WTC11 (cell line): ENCODE measurements at regions not wholly inside any gene's neighbourhood (a gene's known extent, or its start where the extent isn't known, plus 50 kb on each side); places are given as distances from the start of the nearest gene placed in this dataset.

Experiments
- ATAC-seq: fragments of 200-7000 bp; cut with Tn5 transposase; 2 replicates; pipeline ENCODE4 v1.10.0; 2021; ENCODE audit warnings: mild to moderate bottlenecking, moderate library complexity
- CTCF ChIA-PET: fragments of 300-600 bp; sonication (Branson Sonifier 250); formaldehyde crosslinking; loops from one replicate; lab custom pipeline; 2021; ENCODE audit warnings: antibody characterized with exemption; lab: Charles Lee
- POLR2A ChIA-PET: fragments of 350-600 bp; sonication (Branson Sonifier 250); formaldehyde crosslinking; loops from one replicate; lab custom pipeline; 2021; ENCODE audit warnings: antibody characterized with exemption; lab: Charles Lee
- DNase-seq: peaks from one replicate; pipeline ENCODE4 v3.0.0; 2021; ENCODE audit warnings: low spot score
- H3K27ac Mint-ChIP-seq: 2 replicates; pipeline ENCODE4 v1.8.0; 2021; ENCODE audit warnings: mixed read lengths
- H3K27me3 Mint-ChIP-seq: 2 replicates; pipeline ENCODE4 v1.8.0; 2021; ENCODE audit warnings: low read depth, mild to moderate bottlenecking, moderate library complexity, mixed read lengths
- H3K36me3 Mint-ChIP-seq: 2 replicates; pipeline ENCODE4 v1.8.0; 2021; ENCODE audit warnings: mixed read lengths
- H3K4me1 Mint-ChIP-seq: 2 replicates; pipeline ENCODE4 v1.8.0; 2022; ENCODE audit warnings: mixed read lengths
- H3K4me3 Mint-ChIP-seq: 2 replicates; pipeline ENCODE4 v1.8.0; 2021; ENCODE audit warnings: mild to moderate bottlenecking, moderate library complexity, mixed read lengths
- H3K9me3 Mint-ChIP-seq: 2 replicates; pipeline ENCODE4 v1.8.0; 2021; ENCODE audit warnings: mixed read lengths
- CREB1 ChIP-seq: sonication (generic); formaldehyde crosslinking; IDR thresholded peaks from 2 replicates; pipeline ENCODE4 v1.8.0; 2023; ENCODE audit warnings: mild to moderate bottlenecking, missing genetic modification reagents
- ESRRA ChIP-seq: sonication (generic); formaldehyde crosslinking; IDR thresholded peaks from 2 replicates; pipeline ENCODE4 v1.8.1; 2022; ENCODE audit warnings: mild to moderate bottlenecking, missing genetic modification reagents, borderline replicate concordance
- JAZF1 ChIP-seq: fragments of 250-450 bp; sonication (Bioruptor Pico); IDR thresholded peaks from 2 replicates; pipeline ENCODE4 v1.9.0; 2021; ENCODE audit warnings: moderate library complexity, mild to moderate bottlenecking, inconsistent platforms
- KAT7 ChIP-seq: sonication (generic); formaldehyde crosslinking; IDR thresholded peaks from 2 replicates; pipeline ENCODE4 v1.8.1; 2023; ENCODE audit warnings: missing genetic modification reagents, mild to moderate bottlenecking, borderline replicate concordance
- PRRX2 ChIP-seq: fragments of 250-450 bp; sonication (Bioruptor Pico); IDR thresholded peaks from 2 replicates; pipeline ENCODE4 v1.8.0; 2021; ENCODE audit warnings: mild to moderate bottlenecking
- TCF7 ChIP-seq: sonication (generic); formaldehyde crosslinking; IDR thresholded peaks from 2 replicates; pipeline ENCODE4 v1.8.0; 2022; ENCODE audit warnings: mild to moderate bottlenecking, low read depth, missing genetic modification reagents, moderate library complexity
- ZNF121 ChIP-seq: sonication (generic); formaldehyde crosslinking; IDR thresholded peaks from 2 replicates; pipeline ENCODE4 v1.8.0; 2023; ENCODE audit warnings: missing genetic modification reagents
- ZNF232 ChIP-seq: sonication (generic); formaldehyde crosslinking; IDR thresholded peaks from 2 replicates; pipeline ENCODE4 v1.8.0; 2022; ENCODE audit warnings: mild to moderate bottlenecking, missing genetic modification reagents
- TF ChIP-seq, protein P1 (sequence below): sonication (generic); formaldehyde crosslinking; IDR thresholded peaks from 2 replicates; pipeline ENCODE4 v1.8.0; 2022; ENCODE audit warnings: mild to moderate bottlenecking, missing genetic modification reagents
- TF ChIP-seq, protein P2 (sequence below): sonication (generic); formaldehyde crosslinking; IDR thresholded peaks from 2 replicates; pipeline ENCODE4 v1.8.1; 2023; ENCODE audit warnings: mild to moderate bottlenecking, missing genetic modification reagents, moderate library complexity
- TF ChIP-seq, protein P3 (sequence below): sonication (generic); formaldehyde crosslinking; IDR thresholded peaks from 2 replicates; pipeline ENCODE4 v1.8.1; 2023; ENCODE audit warnings: mild to moderate bottlenecking, missing genetic modification reagents, moderate library complexity
- TF ChIP-seq, protein P4 (sequence below): fragments of 250-450 bp; sonication (Bioruptor Pico); conservative IDR thresholded peaks from 2 replicates; pipeline ENCODE4 v1.9.0; 2021; ENCODE audit warnings: mild to moderate bottlenecking
- TF ChIP-seq, protein P5 (sequence below): fragments of 250-450 bp; sonication (Bioruptor Pico); IDR thresholded peaks from 2 replicates; pipeline ENCODE4 v1.9.0; 2021; ENCODE audit warnings: mild to moderate bottlenecking
- TF ChIP-seq, protein P6 (sequence below): sonication (generic); formaldehyde crosslinking; IDR thresholded peaks from 2 replicates; pipeline ENCODE4 v1.8.1; 2022; ENCODE audit warnings: mild to moderate bottlenecking, missing genetic modification reagents, moderate library complexity, borderline replicate concordance
- TF ChIP-seq, protein P7 (sequence below): sonication (generic); formaldehyde crosslinking; IDR thresholded peaks from 2 replicates; pipeline ENCODE4 v1.8.1; 2023; ENCODE audit warnings: mild to moderate bottlenecking, moderate library complexity, missing genetic modification reagents
- TF ChIP-seq, protein P8 (sequence below): fragments of 200-600 bp; IDR thresholded peaks from 2 replicates; pipeline ENCODE4 v1.8.0; 2022; ENCODE audit warnings: antibody characterized with exemption

DNA sequence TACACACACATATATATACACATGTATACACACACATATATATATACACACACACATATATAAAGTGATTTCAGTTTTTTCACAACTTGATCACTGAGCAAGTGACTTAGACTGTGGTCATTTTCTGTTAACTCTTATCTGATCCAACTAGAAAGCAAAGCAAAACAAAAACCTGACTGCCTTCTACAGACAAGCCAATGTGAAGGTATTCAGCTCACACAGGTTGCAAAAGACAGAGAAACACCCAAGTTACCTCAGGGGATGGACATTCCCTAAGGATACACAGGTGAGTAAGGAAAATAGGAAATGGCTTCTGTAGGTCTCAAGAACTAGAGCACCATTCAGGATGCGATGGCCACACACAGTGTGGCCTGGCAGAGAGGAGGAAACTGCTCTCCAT is 58.4 kb upstream of the IER3 start:
- ChIA-PET POLR2A (no interaction called here), CTCF (interaction anchor here (0.5 kb wide), 1 partner anchor 390 kb away, joined by 3 read pairs; no protein-coding TSS in a partner anchor)
- Mint-ChIP-seq H3K27me3 (no peaks in the 10 kb centered on the region), H3K4me1 (no peaks in the 10 kb centered on the region), H3K36me3 (no peaks in the 10 kb centered on the region), H3K9me3 (peaks cover 16% of the 10 kb centered on the region), H3K4me3 (no peak overlapping the region), H3K27ac (peak overlapping the region; percentile 51; the same call in 1 of the 2 replicates)
- ATAC-seq (no peak), DNase-seq (no peak)
- TF ChIP-seq TCF7 (CRISPR knock-in tag) (no peak), ZNF232 (no peak), CREB1 (CRISPR knock-in tag) (no peak), ESRRA (CRISPR knock-in tag) (no peak), KAT7 (CRISPR knock-in tag) (no peak), JAZF1 (CRISPR knock-in tag) (no peak), PRRX2 (no peak), ZNF121 (CRISPR knock-in tag) (no peak)
- TF ChIP-seq, protein P1, sequence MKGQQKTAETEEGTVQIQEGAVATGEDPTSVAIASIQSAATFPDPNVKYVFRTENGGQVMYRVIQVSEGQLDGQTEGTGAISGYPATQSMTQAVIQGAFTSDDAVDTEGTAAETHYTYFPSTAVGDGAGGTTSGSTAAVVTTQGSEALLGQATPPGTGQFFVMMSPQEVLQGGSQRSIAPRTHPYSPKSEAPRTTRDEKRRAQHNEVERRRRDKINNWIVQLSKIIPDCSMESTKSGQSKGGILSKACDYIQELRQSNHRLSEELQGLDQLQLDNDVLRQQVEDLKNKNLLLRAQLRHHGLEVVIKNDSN (CRISPR knock-in tag), result no peak
- TF ChIP-seq, protein P2, sequence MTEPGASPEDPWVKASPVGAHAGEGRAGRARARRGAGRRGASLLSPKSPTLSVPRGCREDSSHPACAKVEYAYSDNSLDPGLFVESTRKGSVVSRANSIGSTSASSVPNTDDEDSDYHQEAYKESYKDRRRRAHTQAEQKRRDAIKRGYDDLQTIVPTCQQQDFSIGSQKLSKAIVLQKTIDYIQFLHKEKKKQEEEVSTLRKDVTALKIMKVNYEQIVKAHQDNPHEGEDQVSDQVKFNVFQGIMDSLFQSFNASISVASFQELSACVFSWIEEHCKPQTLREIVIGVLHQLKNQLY (CRISPR knock-in tag), result no peak
- TF ChIP-seq, protein P3, sequence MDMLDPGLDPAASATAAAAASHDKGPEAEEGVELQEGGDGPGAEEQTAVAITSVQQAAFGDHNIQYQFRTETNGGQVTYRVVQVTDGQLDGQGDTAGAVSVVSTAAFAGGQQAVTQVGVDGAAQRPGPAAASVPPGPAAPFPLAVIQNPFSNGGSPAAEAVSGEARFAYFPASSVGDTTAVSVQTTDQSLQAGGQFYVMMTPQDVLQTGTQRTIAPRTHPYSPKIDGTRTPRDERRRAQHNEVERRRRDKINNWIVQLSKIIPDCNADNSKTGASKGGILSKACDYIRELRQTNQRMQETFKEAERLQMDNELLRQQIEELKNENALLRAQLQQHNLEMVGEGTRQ (CRISPR knock-in tag), result no peak
- TF ChIP-seq, protein P4, sequence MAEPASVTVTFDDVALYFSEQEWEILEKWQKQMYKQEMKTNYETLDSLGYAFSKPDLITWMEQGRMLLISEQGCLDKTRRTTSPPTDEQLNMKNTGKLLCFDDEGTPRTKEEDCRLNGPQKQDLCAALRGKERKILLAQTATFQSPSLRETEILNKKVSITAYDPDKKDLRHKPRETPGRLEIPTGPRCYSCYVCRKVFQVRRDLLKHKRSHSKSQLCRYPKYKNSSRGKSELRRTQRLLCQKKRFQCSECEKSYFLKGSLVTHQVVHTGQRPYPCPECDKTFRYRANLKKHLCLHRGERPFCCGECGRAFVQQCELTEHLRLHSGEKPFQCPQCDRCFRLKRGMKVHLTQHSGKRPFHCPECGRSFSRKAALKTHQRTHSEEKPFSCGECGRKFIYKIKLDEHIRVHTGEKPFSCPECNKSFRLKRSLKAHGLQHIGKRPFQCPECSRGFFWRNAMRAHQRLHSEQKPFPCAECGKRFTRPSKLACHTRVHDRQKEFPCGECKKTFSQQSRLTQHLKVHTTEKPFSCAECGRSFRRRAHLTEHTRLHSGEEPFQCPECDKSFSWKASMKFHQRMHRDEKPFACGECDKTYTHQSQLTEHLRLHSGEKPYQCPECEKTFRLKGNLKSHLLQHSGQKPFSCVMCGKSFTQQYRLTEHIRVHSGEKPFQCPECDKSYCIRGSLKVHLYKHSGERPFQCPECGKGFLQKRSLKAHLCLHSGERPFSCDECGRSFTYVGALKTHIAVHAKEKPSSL (CRISPR knock-in tag), result no peak
- TF ChIP-seq, protein P5, sequence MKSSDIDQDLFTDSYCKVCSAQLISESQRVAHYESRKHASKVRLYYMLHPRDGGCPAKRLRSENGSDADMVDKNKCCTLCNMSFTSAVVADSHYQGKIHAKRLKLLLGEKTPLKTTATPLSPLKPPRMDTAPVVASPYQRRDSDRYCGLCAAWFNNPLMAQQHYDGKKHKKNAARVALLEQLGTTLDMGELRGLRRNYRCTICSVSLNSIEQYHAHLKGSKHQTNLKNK, result no peak
- TF ChIP-seq, protein P6, sequence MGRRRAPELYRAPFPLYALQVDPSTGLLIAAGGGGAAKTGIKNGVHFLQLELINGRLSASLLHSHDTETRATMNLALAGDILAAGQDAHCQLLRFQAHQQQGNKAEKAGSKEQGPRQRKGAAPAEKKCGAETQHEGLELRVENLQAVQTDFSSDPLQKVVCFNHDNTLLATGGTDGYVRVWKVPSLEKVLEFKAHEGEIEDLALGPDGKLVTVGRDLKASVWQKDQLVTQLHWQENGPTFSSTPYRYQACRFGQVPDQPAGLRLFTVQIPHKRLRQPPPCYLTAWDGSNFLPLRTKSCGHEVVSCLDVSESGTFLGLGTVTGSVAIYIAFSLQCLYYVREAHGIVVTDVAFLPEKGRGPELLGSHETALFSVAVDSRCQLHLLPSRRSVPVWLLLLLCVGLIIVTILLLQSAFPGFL (CRISPR knock-in tag), result no peak
- TF ChIP-seq, protein P7, sequence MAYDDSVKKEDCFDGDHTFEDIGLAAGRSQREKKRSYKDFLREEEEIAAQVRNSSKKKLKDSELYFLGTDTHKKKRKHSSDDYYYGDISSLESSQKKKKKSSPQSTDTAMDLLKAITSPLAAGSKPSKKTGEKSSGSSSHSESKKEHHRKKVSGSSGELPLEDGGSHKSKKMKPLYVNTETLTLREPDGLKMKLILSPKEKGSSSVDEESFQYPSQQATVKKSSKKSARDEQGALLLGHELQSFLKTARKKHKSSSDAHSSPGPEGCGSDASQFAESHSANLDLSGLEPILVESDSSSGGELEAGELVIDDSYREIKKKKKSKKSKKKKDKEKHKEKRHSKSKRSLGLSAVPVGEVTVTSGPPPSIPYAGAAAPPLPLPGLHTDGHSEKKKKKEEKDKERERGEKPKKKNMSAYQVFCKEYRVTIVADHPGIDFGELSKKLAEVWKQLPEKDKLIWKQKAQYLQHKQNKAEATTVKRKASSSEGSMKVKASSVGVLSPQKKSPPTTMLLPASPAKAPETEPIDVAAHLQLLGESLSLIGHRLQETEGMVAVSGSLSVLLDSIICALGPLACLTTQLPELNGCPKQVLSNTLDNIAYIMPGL, result no peak
- TF ChIP-seq, protein P8, sequence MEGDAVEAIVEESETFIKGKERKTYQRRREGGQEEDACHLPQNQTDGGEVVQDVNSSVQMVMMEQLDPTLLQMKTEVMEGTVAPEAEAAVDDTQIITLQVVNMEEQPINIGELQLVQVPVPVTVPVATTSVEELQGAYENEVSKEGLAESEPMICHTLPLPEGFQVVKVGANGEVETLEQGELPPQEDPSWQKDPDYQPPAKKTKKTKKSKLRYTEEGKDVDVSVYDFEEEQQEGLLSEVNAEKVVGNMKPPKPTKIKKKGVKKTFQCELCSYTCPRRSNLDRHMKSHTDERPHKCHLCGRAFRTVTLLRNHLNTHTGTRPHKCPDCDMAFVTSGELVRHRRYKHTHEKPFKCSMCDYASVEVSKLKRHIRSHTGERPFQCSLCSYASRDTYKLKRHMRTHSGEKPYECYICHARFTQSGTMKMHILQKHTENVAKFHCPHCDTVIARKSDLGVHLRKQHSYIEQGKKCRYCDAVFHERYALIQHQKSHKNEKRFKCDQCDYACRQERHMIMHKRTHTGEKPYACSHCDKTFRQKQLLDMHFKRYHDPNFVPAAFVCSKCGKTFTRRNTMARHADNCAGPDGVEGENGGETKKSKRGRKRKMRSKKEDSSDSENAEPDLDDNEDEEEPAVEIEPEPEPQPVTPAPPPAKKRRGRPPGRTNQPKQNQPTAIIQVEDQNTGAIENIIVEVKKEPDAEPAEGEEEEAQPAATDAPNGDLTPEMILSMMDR, result no peak
- TF ChIP-seq, all 79 proteins: peak for 0
